HuH-7 (cell line): ENCODE measurements at regions not wholly inside any gene's neighbourhood (a gene's known extent, or its start where the extent isn't known, plus 50 kb on each side); places are given as distances from the start of the nearest gene placed in this dataset.

Experiments used
- DNase-seq: peaks from one replicate; pipeline ENCODE4 v3.0.0; 2011; ENCODE audit warnings: low spot score

DNA sequence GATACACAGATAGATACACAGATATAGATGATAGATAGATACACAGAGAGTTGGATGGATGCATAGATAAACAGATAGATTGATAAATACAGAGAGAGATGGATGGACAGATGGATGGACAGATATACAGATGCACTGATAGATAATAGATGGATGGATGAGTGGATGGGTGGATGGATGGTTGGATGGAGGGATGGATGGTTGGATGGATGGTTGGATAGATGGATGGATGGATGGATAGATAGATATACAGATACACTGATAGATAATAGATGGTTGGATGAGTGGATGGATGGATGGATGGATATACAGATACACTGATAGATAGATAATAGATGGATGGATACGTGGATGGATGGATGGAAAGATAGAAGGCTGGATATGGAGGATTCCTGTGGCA lies 290.0 kb upstream of the SHH start:
- no peak for DNase-seq

DNA sequence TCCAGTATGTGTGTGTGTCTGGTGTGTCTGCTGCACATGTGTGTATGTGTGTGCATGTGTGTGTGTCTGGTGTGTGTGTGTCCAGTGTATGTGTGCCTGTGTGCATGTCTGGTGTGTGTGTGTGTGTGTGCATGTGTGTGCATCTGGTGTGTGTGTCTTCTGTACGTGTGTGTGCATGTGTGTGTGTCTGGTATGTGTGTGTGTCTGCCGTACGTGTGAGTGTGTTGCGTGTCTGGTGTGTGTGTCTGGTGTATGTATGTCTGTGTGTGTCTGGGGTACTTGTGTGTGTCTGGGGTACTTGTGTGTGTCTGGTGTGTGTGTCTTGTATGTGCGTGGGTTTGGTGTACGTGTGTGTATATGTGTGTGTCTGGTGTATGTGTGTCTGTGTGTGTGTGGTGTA lies 289.1 kb upstream of the SHH start:
- DNase-seq = no peak

DNA sequence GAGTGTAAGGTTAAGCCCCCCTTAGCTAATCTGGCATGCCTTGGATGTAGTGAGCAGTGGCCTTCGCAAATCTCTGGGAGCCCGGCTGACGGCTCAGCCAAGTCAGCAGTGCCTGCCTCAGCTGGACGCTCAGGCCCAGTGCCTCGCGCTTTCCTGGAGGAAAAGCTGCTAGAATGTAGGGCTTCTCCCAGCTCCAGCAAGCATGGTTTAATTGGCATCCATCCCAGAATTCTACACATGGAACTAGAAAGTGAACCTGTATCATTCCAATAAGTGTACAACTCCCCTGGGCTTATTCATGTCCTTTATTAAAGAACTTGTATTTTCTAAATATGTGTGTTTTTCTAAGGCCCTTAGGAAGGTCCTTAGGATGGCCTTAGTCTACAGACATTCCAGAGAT lies 287.8 kb upstream of the SHH start:
- no peak for DNase-seq

DNA sequence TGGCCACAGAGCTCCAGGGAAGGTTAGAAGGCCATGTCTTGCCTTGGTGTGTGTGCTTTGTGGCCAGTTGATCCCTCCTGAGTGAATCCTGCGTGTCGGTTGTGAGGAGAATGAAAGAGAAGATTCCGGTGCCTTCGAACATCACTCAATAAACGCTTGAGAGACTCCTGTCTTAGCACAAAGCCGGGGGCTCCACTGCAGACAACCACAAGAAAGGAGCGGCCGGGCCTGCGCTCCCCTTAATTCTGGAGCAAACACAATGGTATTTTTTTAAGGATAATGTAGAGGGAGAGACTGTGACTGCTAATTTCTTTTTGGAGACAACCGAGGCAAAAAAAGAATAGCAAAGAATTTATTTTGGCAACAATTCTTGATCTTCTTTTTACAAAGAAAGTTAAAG lies 286.8 kb upstream of the SHH start:
- no peak for DNase-seq

DNA sequence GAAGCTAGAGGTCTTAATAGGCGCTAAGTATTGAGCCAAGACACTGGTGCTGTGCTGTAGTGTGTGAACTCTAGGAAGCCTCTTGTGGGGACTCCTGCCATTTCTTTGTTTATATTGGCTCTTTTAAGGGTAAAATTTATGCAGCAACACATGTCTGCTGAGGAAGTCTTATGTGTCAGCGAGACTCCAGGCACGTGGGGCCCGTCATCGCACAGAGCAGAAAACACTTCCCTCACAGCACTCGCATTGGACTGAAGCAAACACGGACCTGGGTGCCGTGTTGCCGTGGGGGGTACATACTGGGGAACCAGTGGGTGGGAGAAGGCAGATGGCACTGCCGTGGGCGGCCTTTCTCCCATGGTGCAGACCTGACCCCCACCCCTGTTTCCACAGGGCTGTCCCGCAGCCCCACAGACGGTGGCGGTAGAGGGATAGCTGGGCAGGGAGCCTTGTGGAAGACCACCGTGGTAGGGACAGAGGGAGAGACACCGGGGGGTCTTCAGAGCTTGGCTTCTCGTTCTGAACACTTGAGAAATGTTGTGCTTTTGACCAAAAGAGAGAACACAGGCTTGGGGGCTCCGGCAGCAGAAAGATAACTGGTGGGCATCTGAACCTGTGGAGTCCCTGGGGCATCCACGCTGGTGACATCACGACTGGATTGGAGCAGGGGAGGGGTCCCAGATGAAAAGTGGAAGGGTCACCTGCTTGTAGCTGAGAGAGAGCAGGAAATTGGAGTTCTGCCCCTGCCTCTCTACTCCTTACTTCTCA lies 284.7 kb upstream of the SHH start:
- no peak for DNase-seq

DNA sequence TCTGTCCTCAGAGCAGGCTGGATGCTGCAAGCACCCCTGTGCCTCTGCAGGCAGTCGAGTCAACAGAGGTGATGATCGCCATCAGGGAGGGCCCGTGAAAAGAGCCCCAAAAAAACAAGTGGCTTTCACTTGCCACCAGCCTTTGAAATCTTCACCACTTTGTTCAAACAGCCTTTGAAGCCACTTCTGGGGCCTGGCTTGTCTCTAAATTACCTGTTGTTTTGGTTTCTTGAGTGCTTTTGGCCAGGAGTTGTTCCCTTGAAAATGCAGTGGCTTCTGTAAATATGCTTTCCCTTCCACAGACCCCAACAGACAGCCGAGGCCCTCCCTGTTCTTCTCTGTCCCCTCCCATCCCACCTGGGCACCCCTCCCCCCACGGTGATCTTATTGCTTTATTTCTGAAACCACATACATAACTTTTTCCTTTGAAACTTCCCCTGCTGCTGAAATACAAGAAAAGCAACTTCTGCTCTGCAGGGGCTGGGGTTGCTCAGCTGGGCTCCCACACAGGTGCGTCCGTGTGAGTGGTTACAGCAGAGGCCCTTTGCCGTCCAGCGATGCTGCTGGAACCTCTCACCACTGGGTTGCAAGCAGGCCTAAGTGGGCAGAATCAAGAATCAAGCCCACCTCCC lies 283.8 kb upstream of the SHH start:
- no peak for DNase-seq

DNA sequence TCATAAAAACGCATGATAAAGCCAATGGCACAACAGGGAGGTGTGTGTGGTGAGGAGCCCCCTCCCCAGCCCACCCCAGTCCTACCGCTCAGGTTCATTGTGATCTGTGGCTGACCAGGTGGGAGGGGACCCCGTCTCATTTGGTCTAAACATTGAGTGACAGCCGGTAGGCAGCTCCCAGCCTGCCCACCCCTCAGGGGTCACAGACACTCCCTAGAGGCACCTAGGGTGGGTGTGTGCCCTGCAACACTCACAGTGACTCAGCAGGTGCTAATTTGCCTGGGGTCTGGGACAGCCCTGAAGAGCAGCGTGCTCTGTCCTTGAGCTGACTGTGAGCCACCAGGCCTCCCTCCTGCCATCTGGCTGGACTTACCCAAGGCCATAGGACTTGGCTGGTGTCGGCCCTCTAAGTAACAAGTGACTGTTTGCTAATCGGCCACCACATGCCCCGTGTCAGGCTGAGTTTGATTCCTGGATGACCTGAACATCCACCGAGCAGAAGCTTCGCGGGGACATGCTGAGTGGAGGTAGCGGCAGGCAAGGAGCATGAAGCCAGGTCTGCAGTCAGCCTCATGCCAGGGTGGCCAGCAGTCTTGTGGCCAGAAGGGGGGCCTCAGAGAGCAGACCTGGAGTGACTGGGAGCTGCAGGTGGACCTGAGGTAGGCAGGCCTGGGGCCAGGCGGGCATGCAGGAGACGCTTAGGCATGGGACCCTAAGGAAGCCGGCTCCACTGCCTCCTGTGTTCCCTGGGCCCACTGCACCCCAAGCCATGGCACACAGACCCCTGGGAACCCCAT lies 282.3 kb upstream of the SHH start:
- no peak for DNase-seq

DNA sequence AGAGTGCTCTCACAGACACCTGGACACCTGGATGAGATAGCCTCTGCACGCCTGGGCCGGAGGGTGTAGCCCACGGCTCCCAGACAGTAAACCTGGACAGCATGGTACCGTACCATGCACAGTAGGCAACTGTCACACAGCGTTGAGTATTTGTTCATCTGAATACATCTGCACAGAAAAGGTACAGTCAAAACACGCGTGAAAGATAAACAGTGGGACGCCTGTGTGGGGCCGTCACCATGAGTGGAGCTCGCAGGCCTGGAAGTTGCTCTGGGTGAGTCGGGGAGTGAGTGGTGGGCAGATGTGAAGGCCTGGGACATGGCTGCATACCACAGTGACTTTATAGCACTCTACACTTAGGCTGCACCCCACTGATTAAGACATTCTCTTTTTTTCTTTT lies 280.0 kb upstream of the SHH start:
- no peak for DNase-seq

DNA sequence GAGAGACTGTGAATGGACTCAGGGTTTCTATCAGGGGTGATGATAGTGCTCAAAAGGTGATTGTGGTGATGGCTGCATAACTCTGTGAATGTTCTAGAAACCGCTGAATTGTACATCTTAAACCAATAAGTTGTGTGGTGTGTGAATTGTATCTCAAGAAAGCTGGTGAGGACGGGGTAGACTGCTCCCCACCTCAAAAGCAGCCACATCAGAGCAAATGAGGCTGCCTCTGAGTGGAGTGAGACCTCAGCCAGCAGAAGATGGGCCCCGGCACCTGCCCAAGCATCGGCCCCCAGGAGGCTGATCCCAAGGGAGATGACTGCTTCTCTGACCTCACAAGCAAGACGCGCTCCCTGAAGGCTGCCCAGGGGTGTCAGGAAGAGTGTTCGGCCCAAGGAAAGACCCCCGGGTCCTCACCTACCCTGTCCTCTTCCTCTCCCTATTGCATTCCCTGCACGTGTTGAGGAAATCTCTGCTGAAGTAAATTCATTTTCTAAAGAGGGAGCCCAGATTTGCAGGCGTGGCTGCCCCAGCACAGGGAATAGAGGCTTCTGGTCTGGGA lies 279.3 kb upstream of the SHH start:
- no peak for DNase-seq

DNA sequence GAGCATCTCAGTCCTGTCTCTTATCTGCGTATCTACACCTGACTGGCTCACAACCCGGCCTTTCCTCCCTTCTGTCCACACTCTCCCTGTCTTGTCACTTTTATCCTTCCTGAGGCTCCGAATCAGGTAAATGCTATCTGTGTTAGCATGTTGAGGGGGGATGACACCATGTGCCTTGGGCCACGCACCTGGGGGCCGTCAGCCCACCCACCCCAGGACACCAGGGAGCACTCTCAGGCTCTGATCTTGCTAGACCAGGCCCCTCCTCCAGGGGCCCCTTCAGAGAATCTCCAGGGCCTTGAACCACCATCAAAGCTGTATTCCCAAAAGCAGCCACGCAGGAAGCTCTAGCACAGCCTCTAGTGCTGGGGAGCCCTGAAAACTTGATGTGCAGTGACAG lies 278.7 kb upstream of the SHH start:
- no peak for DNase-seq

DNA sequence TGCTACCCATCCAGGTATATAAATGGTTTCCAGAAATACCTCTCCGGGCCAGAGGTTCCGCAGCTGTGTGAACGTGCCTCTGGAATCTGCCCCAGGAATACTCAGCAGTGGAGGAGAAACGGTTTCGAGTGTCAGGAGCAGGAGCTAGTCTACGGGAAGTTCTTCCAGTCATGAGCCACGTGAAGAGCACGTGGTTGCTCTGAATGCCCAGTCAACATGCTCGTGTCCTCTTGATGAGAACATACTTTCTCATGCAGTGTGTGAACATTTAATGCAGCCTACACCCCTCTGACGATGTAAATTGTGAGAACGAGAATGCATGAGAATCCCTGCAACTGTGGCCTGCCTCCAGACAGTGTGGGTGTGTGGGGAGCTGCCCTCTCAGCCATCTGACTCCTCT lies 277.0 kb upstream of the SHH start:
- no peak for DNase-seq

DNA sequence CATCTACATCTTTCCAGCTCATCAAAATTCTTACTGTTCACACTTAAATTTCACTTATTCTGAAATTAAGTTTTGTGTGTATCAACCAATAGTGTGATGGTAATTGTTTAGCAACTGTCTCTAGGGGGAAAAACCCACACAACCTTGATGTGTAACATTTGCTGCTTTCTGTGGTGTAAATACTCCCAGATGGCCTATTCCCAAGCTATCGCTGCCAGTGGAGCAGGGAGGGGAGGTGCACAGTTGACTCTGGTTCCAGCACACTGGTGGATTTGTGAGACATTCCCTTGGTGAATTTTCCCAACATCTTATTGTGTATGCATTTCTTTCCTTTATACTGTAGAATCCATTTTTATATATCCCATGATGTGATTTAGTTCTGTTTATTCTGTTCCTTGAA lies 275.9 kb upstream of the SHH start:
- no peak for DNase-seq

DNA sequence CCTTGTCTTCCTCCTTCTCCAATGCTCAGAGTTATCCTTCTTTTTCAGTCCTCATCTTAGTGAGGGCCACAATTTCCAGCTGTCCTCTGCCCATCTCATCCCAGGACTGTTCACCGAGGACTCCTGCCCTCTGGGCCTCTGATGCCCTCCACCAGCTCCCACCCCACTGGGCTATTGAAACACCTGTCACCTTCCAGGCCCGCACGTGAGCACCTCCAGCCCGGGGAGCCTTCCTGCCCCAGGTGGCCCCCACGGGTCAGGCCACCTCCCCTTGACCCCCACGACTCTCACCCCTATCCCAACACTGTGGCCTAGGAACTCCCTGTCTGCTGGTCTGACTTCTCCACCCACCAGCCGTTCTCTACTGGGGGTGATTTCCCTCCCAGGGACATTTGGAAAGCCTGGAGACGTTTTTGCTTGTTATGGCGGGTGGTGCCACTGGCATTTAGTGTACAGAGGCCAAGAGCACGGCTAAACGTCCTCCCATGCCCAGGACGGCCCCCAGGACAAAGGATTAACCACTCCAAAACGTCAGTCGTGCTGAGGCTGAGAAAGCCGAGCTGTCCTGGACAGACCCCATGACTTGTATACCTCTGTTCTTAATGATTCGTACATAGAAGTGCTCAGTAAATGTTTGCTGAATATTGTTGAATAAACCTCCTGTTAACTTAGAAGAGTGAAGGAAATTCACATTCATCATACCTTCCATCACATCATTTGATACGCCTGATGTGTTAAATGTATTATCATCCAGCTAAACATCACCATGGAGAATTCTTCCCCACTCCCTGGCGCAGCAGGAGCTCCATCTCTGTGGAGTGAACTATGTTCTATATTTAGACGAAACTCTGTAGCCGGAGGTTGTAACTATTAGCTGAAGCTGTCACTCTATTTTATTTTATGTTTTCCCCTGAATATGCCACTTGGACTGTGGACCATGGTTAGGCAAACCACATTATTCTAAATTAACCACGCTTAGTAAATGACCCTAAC lies 270.1 kb upstream of the SHH start:
- no peak for DNase-seq

DNA sequence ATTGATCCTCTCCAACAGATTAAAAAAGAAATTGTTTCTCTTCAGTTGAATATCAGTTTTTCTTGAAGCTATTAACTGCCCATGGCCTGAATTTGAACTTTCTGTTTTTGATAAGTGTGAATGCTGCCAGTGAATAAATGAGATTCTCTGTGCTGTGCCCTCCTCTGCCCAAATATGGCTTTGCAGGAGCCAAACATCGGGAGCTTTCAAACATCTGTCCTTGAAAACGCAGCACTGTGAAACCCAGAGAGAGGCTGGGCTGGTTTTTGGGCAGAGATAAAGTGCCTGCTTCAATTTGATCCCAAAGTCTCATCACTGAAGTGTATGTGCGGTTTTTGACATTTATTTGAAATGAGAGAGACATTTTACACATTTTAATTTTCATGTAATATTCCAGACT lies 268.3 kb upstream of the SHH start:
- DNase-seq = no peak

DNA sequence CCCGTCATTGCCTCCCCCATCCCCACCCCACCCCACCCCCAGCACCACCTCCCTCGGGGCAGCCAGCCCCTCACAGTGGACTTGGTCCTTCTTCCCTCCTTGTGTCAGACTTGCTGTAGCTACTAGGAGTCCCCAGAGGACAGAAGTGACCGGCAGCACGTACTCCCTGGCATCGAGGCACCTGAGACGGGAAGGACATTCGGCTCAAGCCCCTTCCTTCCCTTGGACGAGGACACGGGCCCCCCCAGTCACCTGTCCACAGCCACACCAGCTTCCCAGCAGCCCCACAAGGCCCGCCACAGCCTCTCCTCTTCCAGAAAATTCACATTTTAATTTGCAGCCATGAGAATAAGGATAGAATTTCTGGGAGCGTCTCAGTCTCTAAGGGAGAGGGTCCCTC lies 267.8 kb upstream of the SHH start:
- DNase-seq = no peak

DNA sequence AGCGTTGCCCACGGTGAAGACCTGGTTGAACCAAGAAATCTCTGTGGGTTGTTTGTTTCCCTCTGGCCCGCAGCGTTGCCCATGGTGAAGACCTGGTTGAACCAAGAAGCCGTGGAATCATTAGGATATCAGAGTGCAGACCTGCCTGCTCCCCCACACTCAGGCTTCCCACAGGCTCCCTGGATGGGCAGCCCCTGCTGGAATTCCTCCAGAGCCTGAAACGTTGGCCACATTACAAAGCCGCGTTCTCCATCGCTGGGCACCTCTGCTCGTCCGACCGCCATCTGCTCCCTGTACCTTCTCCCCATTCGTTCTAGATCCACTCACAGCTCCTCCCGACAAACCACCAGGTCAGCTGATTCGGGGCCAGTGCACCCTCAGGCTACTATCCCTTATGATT lies 266.9 kb upstream of the SHH start:
- DNase-seq = no peak

DNA sequence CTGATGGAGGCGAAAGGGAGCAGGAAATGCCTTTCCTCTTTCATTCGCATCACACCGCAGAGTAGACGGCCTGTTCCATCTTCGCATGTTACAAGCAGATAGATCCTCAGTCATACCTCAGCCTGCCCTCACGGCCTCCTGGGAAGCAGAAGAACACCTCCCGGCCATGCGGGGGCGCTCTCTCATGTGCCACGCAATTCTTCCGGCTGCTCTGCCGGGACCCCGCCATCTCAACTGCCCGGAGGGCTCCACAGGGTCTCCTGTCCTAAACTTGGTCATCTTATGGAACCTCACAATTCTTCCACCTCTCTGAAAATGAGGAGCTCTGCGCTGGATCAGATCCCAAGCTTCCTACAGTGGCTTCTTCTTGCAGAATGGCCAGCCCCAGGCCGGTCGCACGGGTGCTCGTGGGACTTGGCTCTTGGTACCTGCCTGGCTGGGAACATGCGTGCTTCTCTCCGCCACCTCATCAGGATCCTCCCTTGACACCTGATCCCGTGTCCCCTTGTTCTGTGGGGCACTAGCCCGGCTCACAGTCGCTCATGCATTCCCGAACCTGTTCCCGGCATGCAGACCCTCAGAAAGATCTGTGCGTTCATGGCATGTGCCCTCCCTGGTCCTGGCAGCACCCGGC lies 262.8 kb upstream of the SHH start:
- peak; percentile 39 for DNase-seq

DNA sequence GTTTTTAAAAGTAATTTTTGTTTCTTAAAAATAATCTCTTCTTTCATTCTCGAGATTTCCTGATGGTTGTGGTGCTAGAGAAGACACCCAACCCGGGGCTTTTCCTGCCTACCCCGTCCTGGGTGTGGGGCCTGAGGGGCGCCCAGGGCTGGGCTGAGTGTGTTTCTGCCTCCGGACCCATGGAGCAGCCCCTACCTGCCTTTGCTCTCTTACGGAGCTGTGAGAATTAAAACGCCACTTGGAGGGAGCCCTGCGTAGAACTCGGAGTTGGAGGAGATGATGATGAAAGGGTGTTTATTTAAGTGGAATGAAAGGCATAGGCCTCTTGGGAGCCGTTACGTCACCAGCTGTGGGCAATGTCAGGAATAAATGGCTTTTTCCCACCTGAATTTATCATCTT lies 261.8 kb upstream of the SHH start:
- no peak for DNase-seq

DNA sequence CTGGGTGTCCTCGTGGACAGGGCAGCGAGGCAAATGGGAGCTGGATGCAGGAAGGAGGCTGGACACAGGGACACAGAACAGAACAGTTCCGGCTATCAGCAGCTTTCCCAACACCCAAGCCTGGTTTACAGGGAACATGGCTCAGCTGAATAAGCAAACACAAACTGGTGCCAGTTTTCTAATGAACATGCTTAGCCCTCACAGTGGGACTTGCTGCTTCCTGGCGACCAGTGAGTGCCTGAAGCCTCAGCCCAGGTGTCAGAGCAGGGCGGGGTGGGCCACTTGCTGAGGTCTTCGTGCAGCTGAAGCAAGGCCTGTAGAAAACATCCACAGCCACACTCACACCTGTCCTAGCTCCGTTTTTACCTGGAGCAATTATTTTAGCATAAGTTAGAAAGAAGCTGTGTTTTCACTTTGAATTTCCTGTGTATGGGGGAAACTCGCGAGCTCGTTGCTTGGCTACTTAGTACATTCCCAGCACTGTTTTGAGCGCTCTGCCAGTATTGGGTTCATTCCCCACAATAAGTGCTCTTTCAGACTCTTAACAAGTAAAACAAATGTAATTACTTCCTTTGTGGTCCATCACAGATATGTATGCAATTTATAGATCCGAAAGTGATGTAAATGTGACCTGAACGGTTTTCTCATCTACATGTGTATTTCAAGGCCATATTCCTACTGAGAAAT lies 261.2 kb upstream of the SHH start:
- no peak for DNase-seq

DNA sequence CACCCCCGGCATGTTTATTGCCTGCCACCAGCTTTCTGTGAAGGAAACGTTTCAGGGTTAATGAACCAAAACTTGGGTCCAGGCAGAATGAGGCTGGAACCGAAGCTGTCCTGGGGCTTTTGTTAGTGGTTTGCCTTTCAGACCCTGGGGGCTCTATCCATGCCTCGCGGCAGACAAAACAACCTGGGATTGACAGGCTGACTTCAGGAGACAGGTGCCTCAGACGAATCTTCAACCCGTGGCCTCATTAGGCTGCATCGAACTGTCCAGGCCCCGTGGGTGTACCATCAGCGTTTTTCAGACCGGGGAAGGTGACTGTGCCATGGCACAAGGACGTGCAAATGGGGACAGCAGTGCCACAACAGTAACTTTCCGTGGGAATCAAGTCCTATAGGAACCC lies 259.3 kb upstream of the SHH start:
- DNase-seq = no peak

DNA sequence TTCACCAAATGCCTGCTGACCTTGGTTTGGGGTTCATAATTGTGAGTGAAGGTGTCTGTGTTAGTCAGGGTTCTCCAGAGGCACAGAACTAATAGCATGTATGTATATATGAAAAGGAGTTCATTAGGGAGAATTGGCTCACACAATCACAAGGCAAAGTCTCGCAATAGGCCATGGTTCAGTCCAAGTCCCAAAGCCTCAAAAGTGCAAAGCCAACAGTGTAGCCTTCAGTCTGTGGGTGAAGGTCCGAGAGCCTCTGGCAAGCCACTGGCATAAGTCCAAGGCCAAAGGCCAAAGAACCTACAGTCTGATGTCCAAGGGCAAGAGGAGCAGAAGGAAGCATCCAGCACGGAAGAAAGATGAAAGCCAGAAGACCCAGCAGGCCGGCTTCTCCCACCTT lies 257.6 kb upstream of the SHH start:
- DNase-seq = no peak
